SK-N-SH (cell line): ENCODE measurements at regions not wholly inside any gene's neighbourhood (a gene's known extent, or its start where the extent isn't known, plus 50 kb on each side); places are given as distances from the start of the nearest gene placed in this dataset.

Source experiments
- CTCF ChIA-PET: fragments of 300-600, 350-600 bp; formaldehyde crosslinking; extraction: SDS; loops from one replicate; lab custom pipeline; 2021; lab: Yijun Ruan, JAX
- POLR2A ChIA-PET: fragments of 350-600 bp; sonication (Branson Sonifier 250); formaldehyde crosslinking; extraction: SDS; loops from one replicate; lab custom pipeline; 2020; ENCODE audit warnings: antibody characterized with exemption, inconsistent platforms; lab: Yijun Ruan, JAX
- DNase-seq: peaks from one replicate; pipeline ENCODE4 v3.0.0; 2012
- H2AFZ ChIP-seq: fragments of 200-600 bp; sonication (generic); 2 replicates; pipeline ENCODE4 v1.8.1; 2016; ENCODE audit warnings: antibody characterized with exemption, mild to moderate bottlenecking, low read depth
- H3F3A ChIP-seq: fragments of 200-600 bp; sonication (generic); replicated peaks from 2 replicates; pipeline ENCODE3; 2016; ENCODE audit warnings: antibody characterized with exemption, mild to moderate bottlenecking; ENCODE audit not compliant: insufficient read depth
- H3K27ac ChIP-seq, 2 experiments: fragments of 200-500 bp in 1 of 2; fragments of 200-600 bp in 1 of 2; sonication (Bioruptor generic) in 1 of 2; sonication (generic), shearing (Covaris generic) in 1 of 2; 2 replicates each; pipeline versions ENCODE4 v1.5.1 to v1.6.1; 2014 to 2016; ENCODE audit warnings: low read depth in 2 of 2, inconsistent platforms in 1 of 2, low read length in 1 of 2, mild to moderate bottlenecking in 1 of 2, mixed read lengths in 1 of 2
- H3K27me3 ChIP-seq: fragments of 200-600 bp; sonication (generic), shearing (Covaris generic); 2 replicates; pipeline ENCODE4 v1.6.1; 2016; ENCODE audit warnings: mixed run types; ENCODE audit not compliant: insufficient read depth
- H3K36me3 ChIP-seq, 2 experiments: fragments of 200-500 bp in 1 of 2; fragments of 200-600 bp in 1 of 2; sonication (Bioruptor generic) in 1 of 2; sonication (generic) in 1 of 2; replicated peaks in 1 of 2; 2 replicates each; pipeline versions ENCODE3 to v1.5.1; 2014 to 2016; ENCODE audit warnings: low read length in 1 of 2, mild to moderate bottlenecking in 1 of 2; ENCODE audit not compliant: insufficient read depth in 2 of 2, control insufficient read depth in 1 of 2
- H3K4me1 ChIP-seq, 2 experiments: fragments of 200-500 bp in 1 of 2; fragments of 200-600 bp in 1 of 2; sonication (Bioruptor generic) in 1 of 2; sonication (generic), shearing (Covaris generic) in 1 of 2; 2 replicates each; pipeline versions ENCODE4 v1.5.1 to v1.6.1; 2014 to 2016; ENCODE audit warnings: low read depth in 1 of 2, low read length in 1 of 2, mixed run types in 1 of 2; ENCODE audit not compliant: insufficient read depth in 2 of 2, control insufficient read depth in 1 of 2
- H3K4me2 ChIP-seq: fragments of 200-600 bp; sonication (generic), shearing (Covaris generic); 2 replicates; pipeline ENCODE4 v1.6.1; 2017; ENCODE audit warnings: mixed run types
- H3K4me3 ChIP-seq, 2 experiments: fragments of 200-500 bp in 1 of 2; fragments of 200-600 bp in 1 of 2; sonication (Bioruptor generic) in 1 of 2; sonication (generic), shearing (Covaris generic) in 1 of 2; 2 replicates each; pipeline versions ENCODE4 v1.5.1 to v1.8.1; 2014 to 2016; ENCODE audit warnings: low read depth in 2 of 2, inconsistent platforms in 1 of 2, low read length in 1 of 2, mild to moderate bottlenecking in 1 of 2, mixed read lengths in 1 of 2, moderate library complexity in 1 of 2
- H3K79me2 ChIP-seq: fragments of 200-600 bp; sonication (generic); 2 replicates; pipeline ENCODE4 v1.8.1; 2017; ENCODE audit warnings: mild to moderate bottlenecking; ENCODE audit not compliant: insufficient read depth
- H3K9ac ChIP-seq: fragments of 200-600 bp; sonication (generic); 2 replicates; pipeline ENCODE4 v1.6.1; 2017; ENCODE audit warnings: mixed run types
- H3K9me2 ChIP-seq: fragments of 200-600 bp; sonication (generic); 2 replicates; pipeline ENCODE4 v1.6.1; 2017; ENCODE audit warnings: mixed run types
- H3K9me3 ChIP-seq: fragments of 200-600 bp; sonication (generic); 2 replicates; pipeline ENCODE4 v1.6.1; 2017; ENCODE audit warnings: mixed run types, mild to moderate bottlenecking, moderate library complexity
- H4K20me1 ChIP-seq: fragments of 200-600 bp; sonication (generic); 2 replicates; pipeline ENCODE4 v1.6.1; 2017; ENCODE audit warnings: mild to moderate bottlenecking, mixed run types; ENCODE audit not compliant: insufficient read depth
- CTCF ChIP-seq: fragments of 200-600 bp; sonication (generic); IDR thresholded peaks from 2 replicates; pipeline ENCODE4 v1.6.1; 2017; ENCODE audit warnings: antibody characterized with exemption, mild to moderate bottlenecking, moderate library complexity
- FOSL2 ChIP-seq: IDR thresholded peaks from 2 replicates; pipeline ENCODE4 v1.4.0; 2012; ENCODE audit warnings: low read depth, mild to moderate bottlenecking, moderate library complexity, borderline replicate concordance
- FOXJ3 ChIP-seq: sonication (generic); formaldehyde crosslinking; IDR thresholded peaks from 2 replicates; pipeline ENCODE4 v1.5.1; 2020; ENCODE audit warnings: mild to moderate bottlenecking, missing genetic modification reagents
- FOXM1 ChIP-seq: IDR thresholded peaks from 2 replicates; pipeline ENCODE4 v1.4.0; 2012; ENCODE audit warnings: low read depth, mild to moderate bottlenecking
- GABPA ChIP-seq: IDR thresholded peaks from 2 replicates; pipeline ENCODE4 v1.4.0; 2012; ENCODE audit warnings: low read depth, mild to moderate bottlenecking
- GATA2 ChIP-seq: sonication (generic); formaldehyde crosslinking; IDR thresholded peaks from 2 replicates; pipeline ENCODE4 v1.5.0; 2020; ENCODE audit warnings: mild to moderate bottlenecking, missing genetic modification reagents
- JUND ChIP-seq: IDR thresholded peaks from 2 replicates; pipeline ENCODE4 v1.4.0; 2012
- MEF2A ChIP-seq: IDR thresholded peaks from 2 replicates; pipeline ENCODE4 v1.4.0; 2012; ENCODE audit warnings: low read depth, borderline replicate concordance
- MXI1 ChIP-seq: IDR thresholded peaks from 2 replicates; pipeline ENCODE4 v1.6.1; 2012; ENCODE audit warnings: mild to moderate bottlenecking, low read depth, low read length, improper control_type of control experiment
- NFIC ChIP-seq: IDR thresholded peaks from 2 replicates; pipeline ENCODE4 v1.4.0; 2012; ENCODE audit warnings: borderline replicate concordance
- NRF1 ChIP-seq: IDR thresholded peaks from 2 replicates; pipeline ENCODE4 v1.6.1; 2012; ENCODE audit warnings: low read depth, mild to moderate bottlenecking, low read length
- PBX3 ChIP-seq: IDR thresholded peaks from 2 replicates; pipeline ENCODE4; 2012
- POLR2AphosphoS5 ChIP-seq: IDR thresholded peaks from 2 replicates; pipeline ENCODE4 v1.6.1; 2012; ENCODE audit warnings: low read depth, low read length
- RAD21 ChIP-seq: IDR thresholded peaks from 2 replicates; pipeline ENCODE4 v1.6.1; 2012; ENCODE audit warnings: mild to moderate bottlenecking, low read length
- RCOR1 ChIP-seq: fragments of 150-350 bp; IDR thresholded peaks from 2 replicates; pipeline ENCODE4 v1.6.1; 2017; ENCODE audit warnings: antibody characterized with exemption, low read length
- RFX5 ChIP-seq: IDR thresholded peaks from 2 replicates; pipeline ENCODE4 v1.6.1; 2012; ENCODE audit warnings: mild to moderate bottlenecking, improper control_type of control experiment, low read length
- RXRA ChIP-seq: IDR thresholded peaks from 2 replicates; pipeline ENCODE4 v1.4.0; 2012; ENCODE audit warnings: low read depth, mild to moderate bottlenecking, borderline replicate concordance
- TCF12 ChIP-seq: IDR thresholded peaks from 2 replicates; pipeline ENCODE4 v1.4.0; 2012
- USF1 ChIP-seq: IDR thresholded peaks from 2 replicates; pipeline ENCODE4 v1.4.0; 2012; ENCODE audit warnings: low read depth, borderline replicate concordance
- ZBTB33 ChIP-seq: IDR thresholded peaks from 2 replicates; pipeline ENCODE4 v1.4.0; 2012; ENCODE audit warnings: low read depth, borderline replicate concordance
- WGBS: methylation state at CpG from one replicate; pipeline ENCODE4 v1.1.6; 2017; ENCODE audit warnings: low lambda C conversion rate; 5-methylcytosine and 5-hydroxymethylcytosine counted together
- TF ChIP-seq, protein P1 (sequence below): fragments of 150-350 bp; IDR thresholded peaks from 2 replicates; pipeline ENCODE4 v1.6.1; 2017; ENCODE audit warnings: antibody characterized with exemption, low read length, low read depth, borderline replicate concordance

DNA sequence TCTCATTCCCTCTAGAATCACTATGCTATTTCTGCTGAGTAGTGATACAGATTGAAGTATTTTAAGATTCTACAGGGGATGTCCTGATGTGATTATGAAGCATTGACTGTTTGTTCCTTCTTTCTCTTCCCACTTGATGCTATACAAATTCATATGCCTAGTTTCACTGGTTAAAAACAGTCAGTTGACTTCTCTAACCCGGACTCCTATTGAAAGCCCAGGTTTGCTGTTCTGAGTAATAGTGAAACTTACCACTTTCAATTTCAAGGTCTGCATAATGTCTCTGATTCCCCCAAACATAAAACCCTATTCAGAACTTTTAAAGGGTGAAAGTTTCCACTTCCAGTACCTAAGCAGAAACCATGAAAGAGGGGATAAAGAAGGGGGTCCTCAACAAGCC, 117.7 kb upstream of the RPL10L start:
- ChIA-PET POLR2A (no interaction called here), CTCF (interaction anchor here (0.5 kb wide), 1 partner anchor 45 kb away, joined by 3 read pairs; no protein-coding TSS in a partner anchor)
- Histone ChIP-seq H3K4me3 (no peak overlapping the region), H3F3A (no peaks in the 10 kb centered on the region), H4K20me1 (no peaks in the 10 kb centered on the region), H3K27ac (no peak overlapping the region), H2AFZ (no peak overlapping the region), H3K79me2 (no peaks in the 10 kb centered on the region), H3K27me3 (no peaks in the 10 kb centered on the region), H3K9me3 (no peaks in the 10 kb centered on the region), H3K36me3 (no peaks in the 10 kb centered on the region), H3K4me1 (no peaks in the 10 kb centered on the region), H3K9me2 (no peaks in the 10 kb centered on the region), H3K9ac (no peak overlapping the region), H3K4me2 (no peak overlapping the region)
- 0% methylated on average over 1 of the region's 1 CpG for WGBS
- DNase-seq: no peak
- TF ChIP-seq RAD21 (no peak), RFX5 (no peak), CTCF (no peak), GATA2 (CRISPR knock-in tag) (no peak), NRF1 (no peak), FOXJ3 (CRISPR knock-in tag) (no peak), PBX3 (no peak), FOSL2 (no peak)

DNA sequence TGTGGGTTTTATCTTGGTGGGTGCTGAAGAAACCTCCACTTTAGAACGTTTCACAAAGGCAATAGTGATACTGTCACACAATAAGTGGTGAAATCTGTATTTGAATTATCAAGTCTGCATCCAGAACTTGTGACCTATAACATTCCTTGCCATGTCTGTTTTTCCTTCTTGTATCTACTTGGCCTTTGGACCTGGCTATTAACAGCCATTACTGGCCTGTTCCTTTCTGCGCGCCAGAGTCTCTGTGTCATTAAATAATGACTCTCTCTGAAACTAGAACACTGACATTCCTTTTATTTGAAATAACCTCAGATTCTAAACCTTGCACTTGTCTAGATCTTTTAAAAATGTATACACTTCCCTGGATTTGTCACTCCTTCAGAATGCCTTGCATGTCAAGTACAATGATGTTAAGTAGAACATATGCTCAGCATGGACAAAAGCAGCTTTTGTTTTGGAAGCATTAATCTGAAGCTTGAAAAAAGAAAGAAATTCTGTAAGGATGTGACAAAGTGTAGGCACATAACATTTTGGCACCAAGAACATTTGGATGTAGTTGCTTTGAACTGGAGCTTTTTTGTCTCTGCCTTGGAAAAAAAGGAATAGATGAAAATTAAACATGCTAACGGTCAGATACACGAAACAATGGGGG, 95.5 kb upstream of the RPL10L start:
- Histone ChIP-seq H3K4me2 (no peak overlapping the region), H3K9me2 (no peaks in the 10 kb centered on the region), H3F3A (no peaks in the 10 kb centered on the region), H3K9me3 (no peaks in the 10 kb centered on the region), H3K79me2 (no peaks in the 10 kb centered on the region), H3K4me3 (no peak overlapping the region), H3K4me1 (no peaks in the 10 kb centered on the region), H2AFZ (no peak overlapping the region), H4K20me1 (no peaks in the 10 kb centered on the region), H3K9ac (no peak overlapping the region), H3K27me3 (no peaks in the 10 kb centered on the region), H3K36me3 (no peaks in the 10 kb centered on the region), H3K27ac (no peak overlapping the region)
- TF ChIP-seq, protein P1, sequence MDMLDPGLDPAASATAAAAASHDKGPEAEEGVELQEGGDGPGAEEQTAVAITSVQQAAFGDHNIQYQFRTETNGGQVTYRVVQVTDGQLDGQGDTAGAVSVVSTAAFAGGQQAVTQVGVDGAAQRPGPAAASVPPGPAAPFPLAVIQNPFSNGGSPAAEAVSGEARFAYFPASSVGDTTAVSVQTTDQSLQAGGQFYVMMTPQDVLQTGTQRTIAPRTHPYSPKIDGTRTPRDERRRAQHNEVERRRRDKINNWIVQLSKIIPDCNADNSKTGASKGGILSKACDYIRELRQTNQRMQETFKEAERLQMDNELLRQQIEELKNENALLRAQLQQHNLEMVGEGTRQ: no peak
- no peak for TF ChIP-seq NFIC
- no peak for TF ChIP-seq RXRA
- TF ChIP-seq ZBTB33: no peak
- no peak for TF ChIP-seq GATA2 (CRISPR knock-in tag)
- TF ChIP-seq JUND: no peak
- TF ChIP-seq POLR2AphosphoS5: no peak
- no peak for TF ChIP-seq USF1
- no peak for TF ChIP-seq TCF12
- TF ChIP-seq RCOR1: no peak
- TF ChIP-seq FOXJ3 (CRISPR knock-in tag): no peak
- no peak for TF ChIP-seq MEF2A
- no peak for TF ChIP-seq FOXM1
- no peak for TF ChIP-seq RFX5
- no peak for TF ChIP-seq MXI1
- no peak for TF ChIP-seq GABPA
- no peak for DNase-seq
- 34% methylated on average over 5 of the region's 5 CpGs for WGBS
- ChIA-PET CTCF (no interaction called here), POLR2A (no interaction called here)
